ENCODE measurements at regions not wholly inside any gene's neighbourhood (a gene's known extent, or its start where the extent isn't known, plus 50 kb on each side); places are given as distances from the start of the nearest gene placed in this dataset.

DNA sequence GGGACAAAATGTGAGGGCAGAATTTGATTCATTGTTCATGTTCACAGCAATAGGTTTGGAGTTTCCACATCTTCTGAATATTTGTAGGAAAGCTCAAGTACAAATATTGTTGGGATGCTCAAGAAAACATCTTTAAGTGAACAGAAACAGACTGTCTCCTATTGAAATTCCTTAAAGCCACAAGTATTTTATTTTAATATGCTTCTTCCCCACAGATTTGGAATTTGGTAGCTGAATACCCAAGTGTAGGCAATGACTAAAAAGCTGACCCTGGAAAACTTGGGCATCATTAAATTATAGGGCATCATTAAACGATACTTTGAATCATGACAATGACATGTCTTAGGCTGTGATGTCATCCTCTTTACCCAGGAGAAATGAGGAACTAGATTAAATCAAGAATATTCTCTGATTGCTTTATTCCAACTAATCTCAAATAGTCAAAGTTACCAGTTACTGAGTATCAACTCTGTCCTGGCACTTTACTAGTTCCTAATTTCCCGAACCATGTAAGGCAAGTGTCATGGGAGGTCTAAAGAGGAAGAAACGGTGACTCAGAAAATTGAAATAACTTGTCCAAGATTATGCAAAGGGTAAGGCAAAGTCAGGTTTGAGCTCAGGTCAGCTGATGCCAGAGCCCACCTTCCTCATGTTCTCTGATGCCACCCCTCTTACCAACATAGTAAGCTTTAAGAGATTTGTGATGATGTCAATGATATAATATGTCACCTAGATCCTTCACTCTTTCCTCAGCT is 223.1 kb upstream of the LEF1 start:
- intact Hi-C loops (cut with micrococcal nuclease) = no loop called here
- ChIA-PET POLR2A (no interaction called here), CTCF (interaction anchor here (0.6 kb wide), 3 partner anchors 27 to 1540 kb away, joined by 3 to 4 read pairs (median 3); no protein-coding TSS in a partner anchor)
- no peaks in the 10 kb centered on the region for H3K27me3 Mint-ChIP-seq (ENCODE audit: insufficient read depth, unreplicated experiment)
- peaks cover 5% of the 10 kb centered on the region for H3K4me1 Mint-ChIP-seq (ENCODE audit: insufficient read depth, unreplicated experiment)
- DNase-seq (ENCODE audit: unreplicated experiment) = no peak
- no TSS peak for BruUV-seq (replicated peaks)
- no peak overlapping the region for H3K4me3 Mint-ChIP-seq (ENCODE audit: unreplicated experiment)
- no peaks in the 10 kb centered on the region for H3K9me3 Mint-ChIP-seq (ENCODE audit: unreplicated experiment)
- TF ChIP-seq, protein P1, sequence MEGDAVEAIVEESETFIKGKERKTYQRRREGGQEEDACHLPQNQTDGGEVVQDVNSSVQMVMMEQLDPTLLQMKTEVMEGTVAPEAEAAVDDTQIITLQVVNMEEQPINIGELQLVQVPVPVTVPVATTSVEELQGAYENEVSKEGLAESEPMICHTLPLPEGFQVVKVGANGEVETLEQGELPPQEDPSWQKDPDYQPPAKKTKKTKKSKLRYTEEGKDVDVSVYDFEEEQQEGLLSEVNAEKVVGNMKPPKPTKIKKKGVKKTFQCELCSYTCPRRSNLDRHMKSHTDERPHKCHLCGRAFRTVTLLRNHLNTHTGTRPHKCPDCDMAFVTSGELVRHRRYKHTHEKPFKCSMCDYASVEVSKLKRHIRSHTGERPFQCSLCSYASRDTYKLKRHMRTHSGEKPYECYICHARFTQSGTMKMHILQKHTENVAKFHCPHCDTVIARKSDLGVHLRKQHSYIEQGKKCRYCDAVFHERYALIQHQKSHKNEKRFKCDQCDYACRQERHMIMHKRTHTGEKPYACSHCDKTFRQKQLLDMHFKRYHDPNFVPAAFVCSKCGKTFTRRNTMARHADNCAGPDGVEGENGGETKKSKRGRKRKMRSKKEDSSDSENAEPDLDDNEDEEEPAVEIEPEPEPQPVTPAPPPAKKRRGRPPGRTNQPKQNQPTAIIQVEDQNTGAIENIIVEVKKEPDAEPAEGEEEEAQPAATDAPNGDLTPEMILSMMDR (IDR thresholded peaks at IDR 0.05; ENCODE audit: unreplicated experiment) = no peak
- no peak overlapping the region for H3K27ac Mint-ChIP-seq (ENCODE audit: low read depth, unreplicated experiment)
- H3K36me3 Mint-ChIP-seq (ENCODE audit: insufficient read depth, unreplicated experiment) = no peaks in the 10 kb centered on the region

DNA sequence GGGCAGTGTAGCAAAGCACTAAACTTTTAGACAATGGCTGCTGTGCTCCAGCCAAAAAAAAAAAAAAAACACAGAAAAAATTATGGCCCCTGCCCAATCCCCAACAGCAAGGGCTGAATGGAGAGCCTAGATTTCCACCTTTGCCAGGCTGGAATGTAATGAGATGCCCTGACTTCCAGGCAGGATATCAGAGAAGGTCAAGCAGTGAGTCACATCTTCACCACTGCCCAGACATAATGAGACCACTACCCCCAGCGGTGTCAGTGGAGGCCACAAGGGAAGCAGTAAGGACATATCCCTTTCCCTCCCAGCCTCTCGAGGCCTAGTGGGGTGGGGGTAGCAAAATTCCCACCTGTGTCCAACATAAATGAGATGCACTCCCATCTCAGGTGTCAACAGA is 216.3 kb upstream of the LEF1 start:
- no peaks in the 10 kb centered on the region for H3K9me3 Mint-ChIP-seq (ENCODE audit: unreplicated experiment)
- intact Hi-C loops (cut with micrococcal nuclease) = no loop called here
- peaks cover 12% of the 10 kb centered on the region for H3K27me3 Mint-ChIP-seq (ENCODE audit: insufficient read depth, unreplicated experiment)
- BruUV-seq (replicated peaks) = no TSS peak
- DNase-seq (ENCODE audit: unreplicated experiment) = no peak
- H3K4me3 Mint-ChIP-seq (ENCODE audit: unreplicated experiment) = no peak overlapping the region
- no peaks in the 10 kb centered on the region for H3K4me1 Mint-ChIP-seq (ENCODE audit: insufficient read depth, unreplicated experiment)
- H3K36me3 Mint-ChIP-seq (ENCODE audit: insufficient read depth, unreplicated experiment) = no peaks in the 10 kb centered on the region
- TF ChIP-seq, protein P1 (IDR thresholded peaks at IDR 0.05; ENCODE audit: unreplicated experiment) = no peak
- no peak overlapping the region for H3K27ac Mint-ChIP-seq (ENCODE audit: low read depth, unreplicated experiment)
- ChIA-PET POLR2A (interaction anchor here (0.7 kb wide), 1 partner anchor 14 kb away, joined by 4 read pairs; no protein-coding TSS in a partner anchor), CTCF (no interaction called here)

DNA sequence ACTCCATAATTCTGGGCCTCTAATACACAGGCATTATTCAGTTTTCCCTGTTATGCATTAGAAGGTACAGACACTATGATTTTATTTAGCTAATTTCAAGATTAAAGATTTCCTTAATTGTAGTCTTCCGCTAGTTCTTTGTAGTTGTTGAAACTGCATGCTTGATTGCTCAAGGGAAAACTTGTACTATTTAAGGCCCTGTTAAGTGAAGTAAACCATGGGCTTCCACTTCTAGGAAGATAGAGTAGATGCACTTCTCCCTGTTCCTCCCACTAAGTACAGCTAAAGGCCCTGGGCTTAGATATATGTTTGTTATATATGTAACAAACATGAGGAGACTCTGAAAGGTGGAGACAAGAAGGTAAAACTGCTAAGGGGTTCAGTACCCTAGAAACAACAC is 215.8 kb upstream of the LEF1 start:
- no peaks in the 10 kb centered on the region for H3K4me1 Mint-ChIP-seq (ENCODE audit: insufficient read depth, unreplicated experiment)
- no peak overlapping the region for H3K4me3 Mint-ChIP-seq (ENCODE audit: unreplicated experiment)
- POLR2A ChIA-PET = no interaction called here
- H3K27me3 Mint-ChIP-seq (ENCODE audit: insufficient read depth, unreplicated experiment) = peaks cover 12% of the 10 kb centered on the region
- H3K9me3 Mint-ChIP-seq (ENCODE audit: unreplicated experiment) = no peaks in the 10 kb centered on the region
- CTCF ChIA-PET = no interaction called here
- DNase-seq (ENCODE audit: unreplicated experiment) = no peak
- H3K27ac Mint-ChIP-seq (ENCODE audit: low read depth, unreplicated experiment) = no peak overlapping the region
- BruUV-seq (replicated peaks) = no TSS peak
- H3K36me3 Mint-ChIP-seq (ENCODE audit: insufficient read depth, unreplicated experiment) = no peaks in the 10 kb centered on the region
- intact Hi-C loops (cut with micrococcal nuclease) = no loop called here
- TF ChIP-seq, protein P1 (IDR thresholded peaks at IDR 0.05; ENCODE audit: unreplicated experiment) = no peak

DNA sequence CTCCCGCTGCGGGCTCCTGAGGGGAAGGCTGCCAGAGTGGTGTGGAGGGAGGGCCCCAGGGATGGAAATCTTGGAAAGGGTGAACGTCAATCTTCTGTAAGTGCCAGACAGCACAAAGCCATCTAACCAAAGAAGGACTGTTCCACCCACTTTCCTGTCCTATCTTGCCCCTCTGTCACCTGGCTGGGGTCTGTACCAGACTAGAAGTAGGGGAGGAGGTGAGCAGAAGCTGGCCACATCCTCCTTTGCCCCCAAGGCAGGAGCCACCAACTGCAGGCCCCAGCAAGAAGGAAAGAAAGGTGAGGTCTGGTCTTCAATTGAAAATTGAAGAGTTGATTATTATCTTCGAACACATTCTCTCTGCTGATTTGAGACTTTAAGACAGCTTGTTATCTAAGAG is 214.4 kb upstream of the LEF1 start:
- CTCF ChIA-PET = interaction anchor here (0.7 kb wide), 1 partner anchor 323 kb away, joined by 3 read pairs; no protein-coding TSS in a partner anchor
- intact Hi-C loops (cut with micrococcal nuclease) = no loop called here
- no peaks in the 10 kb centered on the region for H3K4me1 Mint-ChIP-seq (ENCODE audit: insufficient read depth, unreplicated experiment)
- H3K27me3 Mint-ChIP-seq (ENCODE audit: insufficient read depth, unreplicated experiment) = peaks cover 12% of the 10 kb centered on the region
- no peaks in the 10 kb centered on the region for H3K36me3 Mint-ChIP-seq (ENCODE audit: insufficient read depth, unreplicated experiment)
- POLR2A ChIA-PET = no interaction called here
- no TSS peak for BruUV-seq (replicated peaks)
- TF ChIP-seq, protein P1 (IDR thresholded peaks at IDR 0.05; ENCODE audit: unreplicated experiment) = no peak
- no peak for DNase-seq (ENCODE audit: unreplicated experiment)
- H3K4me3 Mint-ChIP-seq (ENCODE audit: unreplicated experiment) = no peak overlapping the region
- H3K9me3 Mint-ChIP-seq (ENCODE audit: unreplicated experiment) = no peaks in the 10 kb centered on the region
- no peak overlapping the region for H3K27ac Mint-ChIP-seq (ENCODE audit: low read depth, unreplicated experiment)
